DMS153 (cell line): ENCODE measurements at regions not wholly inside any gene's neighbourhood (a gene's known extent, or its start where the extent isn't known, plus 50 kb on each side); places are given as distances from the start of the nearest gene placed in this dataset.

Experiments used
- DNase-seq: peaks from one replicate; lab custom pipeline; 2025; lab: John Stamatoyannopoulos, UW

DNA sequence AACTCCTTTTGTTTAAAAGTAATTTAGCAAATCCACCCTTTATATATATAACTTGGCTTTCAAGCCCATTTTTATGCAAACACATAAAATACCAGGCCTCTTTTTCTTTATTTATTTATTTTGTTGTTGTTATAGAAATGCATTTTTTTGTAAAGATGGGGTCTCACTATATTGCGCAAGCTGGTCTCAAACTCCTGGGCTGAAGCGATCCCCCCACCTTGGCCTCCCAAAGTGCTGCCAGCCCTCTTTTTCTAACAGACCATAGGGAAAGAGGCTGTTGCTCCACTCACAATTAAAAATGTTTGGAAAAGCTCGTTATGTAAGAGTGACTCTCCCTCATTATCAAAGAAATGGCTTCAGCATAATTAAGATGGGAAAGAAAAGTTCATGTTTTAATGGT lies 440.9 kb downstream of the HACE1 start:
- DNase-seq, result no peak

- DNase-seq, result no peak
These were observed 441.6 kb downstream of the HACE1 start for GRCh38 chr6:104418125-104418524.

GRCh38 chr6:104414723-104415122 lies 445.0 kb downstream of the HACE1 start:
- DNase-seq, result peak; percentile 64

DNA sequence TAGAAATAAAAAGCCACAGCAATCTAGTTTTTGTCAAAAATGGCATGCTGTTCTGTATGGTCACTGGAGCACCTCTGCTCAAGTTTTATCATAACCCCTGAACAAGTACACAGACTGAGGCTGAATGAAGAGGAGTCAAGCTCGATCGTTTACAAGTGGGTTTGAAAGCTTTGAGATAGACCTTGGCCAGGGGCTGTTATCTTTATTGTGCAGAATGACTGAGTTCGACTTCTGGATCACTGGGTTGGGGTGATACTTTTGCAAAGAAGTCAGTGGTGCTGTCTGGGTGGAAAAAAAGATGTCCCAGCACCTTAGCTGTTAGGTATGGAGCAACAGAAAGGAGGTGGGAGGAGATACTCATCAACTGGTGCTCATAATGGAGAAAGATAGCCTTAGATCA lies 446.0 kb downstream of the HACE1 start:
- DNase-seq, result no peak

- no peak for DNase-seq
These were observed 448.4 kb downstream of the HACE1 start for GRCh38 chr6:104411302-104411701.

GRCh38 chr6:104409913-104410312 lies 449.8 kb downstream of the HACE1 start:
- no peak for DNase-seq

DNA sequence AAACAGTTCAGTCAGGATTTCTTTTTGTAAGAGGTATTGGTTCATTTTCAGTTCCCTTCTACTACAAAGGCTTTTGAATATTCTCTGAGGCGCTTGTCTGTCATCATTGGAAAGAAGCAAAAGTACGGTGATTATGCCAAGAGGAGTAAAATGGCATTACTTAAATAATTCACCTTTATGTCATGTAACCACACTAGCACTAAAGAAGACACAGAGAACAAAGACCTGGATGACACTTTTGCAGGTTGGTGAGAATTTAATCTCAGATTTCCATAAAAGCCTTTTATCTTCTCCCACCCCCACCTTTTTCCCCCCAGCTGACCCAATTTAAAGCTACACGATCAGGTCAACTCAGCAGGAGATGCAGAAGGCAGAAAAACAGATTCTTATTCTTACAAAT lies 451.8 kb downstream of the HACE1 start:
- DNase-seq, result no peak

- DNase-seq, result no peak
These were observed 455.3 kb downstream of the HACE1 start for GRCh38 chr6:104404377-104404776.

GRCh38 chr6:104402572-104402971 lies 457.1 kb downstream of the HACE1 start:
- DNase-seq, result no peak

DNA sequence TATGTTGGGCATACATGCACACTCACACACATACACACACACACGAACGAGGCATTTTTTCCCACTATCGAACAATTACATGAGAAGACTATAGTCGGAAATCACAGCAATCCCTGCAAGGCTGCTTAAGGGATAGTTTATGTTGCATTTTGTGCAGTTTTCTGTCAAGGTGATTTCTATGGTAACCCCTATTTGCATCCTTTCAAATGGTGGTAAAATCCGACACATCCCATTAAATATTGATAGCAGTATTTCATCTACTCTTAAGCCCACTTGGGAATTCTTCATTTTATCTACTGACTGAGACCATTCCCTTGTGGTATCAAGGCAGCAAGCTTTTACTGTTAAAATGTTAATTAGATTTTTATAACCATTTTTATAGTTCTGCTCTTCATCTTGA lies 457.8 kb downstream of the HACE1 start:
- no peak for DNase-seq

GRCh38 chr6:104400844-104401243 lies 458.9 kb downstream of the HACE1 start:
- no peak for DNase-seq

DNA sequence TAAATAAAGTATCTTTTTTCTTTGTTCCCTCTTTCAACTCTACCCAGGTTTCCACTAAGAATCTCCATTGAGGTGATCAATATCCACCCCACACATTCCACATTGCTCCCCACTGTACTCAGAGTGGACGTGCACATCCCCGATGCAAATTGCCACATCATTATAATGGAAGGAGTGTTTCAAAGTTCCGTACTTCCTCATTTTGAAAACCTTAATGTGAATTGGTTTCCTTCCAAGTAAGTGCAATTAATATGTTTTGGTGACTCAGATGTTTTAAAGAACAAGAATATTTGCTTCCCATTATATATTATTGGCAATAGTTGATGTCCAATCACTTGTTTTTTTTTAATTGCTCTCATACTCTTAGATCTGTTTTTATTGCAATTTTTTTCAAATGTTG lies 463.6 kb downstream of the HACE1 start:
- DNase-seq, result no peak

DNA sequence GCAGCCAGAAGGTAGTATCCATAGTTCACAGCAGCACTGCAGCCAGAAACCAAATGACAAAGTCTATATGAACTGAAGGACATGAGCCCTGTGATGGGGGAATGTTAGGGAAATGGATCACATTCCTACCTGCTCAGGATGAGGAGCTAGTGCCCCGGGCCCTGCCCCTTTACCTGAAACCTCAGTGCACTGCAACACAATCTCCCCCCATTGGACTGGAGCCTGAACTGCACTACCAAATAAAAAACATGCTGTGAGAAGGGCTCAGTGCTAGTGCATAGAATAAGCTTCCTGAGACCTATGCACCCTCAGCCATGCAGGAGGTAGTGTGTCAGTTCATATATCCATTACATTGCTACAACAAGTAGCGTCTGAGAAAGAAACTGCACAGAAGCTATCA lies 477.8 kb downstream of the HACE1 start:
- DNase-seq, result no peak

GRCh38 chr6:104365451-104366234 lies 494.1 kb downstream of the HACE1 start:
- DNase-seq, result no peak

DNA sequence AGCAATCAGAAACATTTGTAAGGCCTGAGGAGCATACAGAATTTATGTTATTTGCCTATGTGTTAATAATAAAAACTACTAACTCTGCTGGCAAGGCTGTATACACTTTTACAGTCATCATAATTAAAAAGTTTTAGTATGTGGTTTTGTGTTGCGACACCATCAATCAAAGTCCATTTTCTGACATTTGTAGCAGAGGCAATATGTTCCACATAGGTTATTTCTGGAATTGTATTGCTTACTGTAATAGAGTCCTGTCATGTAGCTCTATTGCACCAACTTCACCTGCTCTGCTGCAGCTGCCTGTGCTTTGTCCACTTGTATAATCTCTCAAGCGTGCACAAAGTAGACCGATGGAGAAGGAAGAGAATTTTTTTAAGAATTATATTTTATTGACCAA lies 501.8 kb downstream of the HACE1 start:
- no peak for DNase-seq

DNA sequence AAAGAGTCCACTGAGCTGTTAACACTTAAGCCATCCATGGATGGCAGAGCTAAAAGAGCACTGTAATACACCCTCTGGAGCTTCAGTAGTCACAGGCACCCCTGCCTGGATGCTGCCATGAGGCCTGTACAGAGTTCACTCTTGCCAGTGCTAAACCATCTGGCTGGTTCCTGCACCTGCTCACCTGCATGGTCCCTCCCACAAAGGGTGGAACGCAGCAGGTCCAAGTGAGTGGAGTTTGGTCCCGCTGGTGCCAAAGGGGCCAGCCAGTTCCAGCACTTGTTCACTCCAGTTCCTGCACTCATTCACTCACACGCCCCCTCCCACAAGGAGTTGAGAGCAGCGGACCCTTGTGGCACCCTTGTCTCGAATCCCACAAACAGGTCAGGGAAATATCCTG lies 503.5 kb downstream of the HACE1 start:
- DNase-seq, result no peak

- no peak for DNase-seq
These were observed 510.5 kb downstream of the HACE1 start for GRCh38 chr6:104349191-104349590.

- no peak for DNase-seq
These were observed 515.5 kb downstream of the HACE1 start for GRCh38 chr6:104344223-104344622.

- DNase-seq, result no peak
These were observed 527.4 kb downstream of the HACE1 start for GRCh38 chr6:104332364-104332763.

DNA sequence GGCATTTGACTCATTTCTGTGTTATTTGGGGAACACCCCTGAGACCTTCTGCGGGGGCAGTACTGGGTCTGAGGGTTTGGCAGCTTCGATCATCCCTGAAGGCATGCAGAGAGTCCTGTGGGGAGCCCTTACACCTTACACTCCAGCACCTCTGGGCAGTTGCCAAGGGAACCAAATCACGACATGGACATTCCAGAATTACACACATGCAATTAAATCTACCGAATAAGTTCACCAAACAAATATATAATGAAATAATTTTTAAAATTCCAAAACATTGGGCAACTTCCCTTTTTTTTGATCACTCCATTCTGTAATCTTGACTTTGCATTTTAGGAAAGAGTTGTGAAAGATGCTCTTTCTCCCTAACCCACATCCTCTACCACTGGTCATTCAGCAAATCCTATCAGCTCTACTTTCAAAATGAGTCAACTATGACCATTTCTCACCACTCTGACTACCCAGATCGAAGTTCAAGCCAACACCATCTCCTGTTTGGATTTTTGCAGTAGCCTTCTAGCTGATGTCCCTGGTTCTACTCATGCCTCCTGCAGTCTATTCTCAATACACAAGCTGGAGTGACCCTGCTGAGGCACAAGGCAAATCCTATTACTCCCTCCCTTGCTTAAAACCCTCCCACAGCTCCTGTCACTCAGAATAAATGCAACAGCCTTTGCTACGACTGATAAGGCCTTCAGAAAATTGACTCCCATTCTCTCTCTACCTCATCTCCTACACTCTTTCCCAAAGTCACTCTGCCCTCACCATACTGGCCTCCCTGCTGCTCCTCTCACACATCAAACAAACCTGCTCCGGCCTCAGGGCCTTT lies 533.3 kb downstream of the HACE1 start:
- DNase-seq, result no peak

DNA sequence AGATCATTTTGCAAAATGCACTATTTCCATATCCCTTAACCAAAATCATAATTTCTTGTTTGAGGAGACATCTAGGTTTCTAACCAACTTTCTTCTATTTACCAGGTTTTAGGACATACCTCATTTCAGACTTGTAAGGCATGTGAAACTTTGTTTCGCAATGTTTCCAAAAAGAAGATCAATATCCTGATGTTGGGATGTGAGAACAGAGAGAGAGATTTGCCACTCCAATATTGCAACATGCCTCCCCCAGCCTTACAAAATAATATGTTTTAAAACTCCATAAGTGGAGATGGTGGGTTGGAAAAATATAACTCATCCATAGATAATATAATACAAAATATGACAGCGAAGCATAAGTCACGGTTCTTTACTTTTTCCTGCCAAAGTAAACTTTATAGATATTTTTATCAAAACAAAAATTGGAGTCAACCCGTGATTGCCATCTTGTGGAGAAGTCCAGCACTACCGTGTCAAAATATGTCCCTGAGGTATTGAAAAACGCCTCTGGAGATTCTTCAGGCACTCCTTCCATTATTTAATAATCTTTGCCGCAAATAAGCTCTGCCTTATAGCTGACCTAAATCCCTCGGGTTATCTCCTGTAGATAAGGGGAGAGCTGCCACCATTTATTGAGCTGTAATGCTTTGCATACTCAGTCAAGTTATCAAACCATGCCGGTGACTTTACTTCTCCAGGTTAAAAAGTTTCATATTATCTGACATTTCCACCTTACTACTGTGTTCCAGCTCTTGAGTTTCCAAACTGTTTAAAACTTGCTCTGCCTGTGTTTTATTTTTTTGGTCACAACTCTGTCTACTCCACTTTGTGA lies 534.2 kb downstream of the HACE1 start:
- DNase-seq, result no peak

DNA sequence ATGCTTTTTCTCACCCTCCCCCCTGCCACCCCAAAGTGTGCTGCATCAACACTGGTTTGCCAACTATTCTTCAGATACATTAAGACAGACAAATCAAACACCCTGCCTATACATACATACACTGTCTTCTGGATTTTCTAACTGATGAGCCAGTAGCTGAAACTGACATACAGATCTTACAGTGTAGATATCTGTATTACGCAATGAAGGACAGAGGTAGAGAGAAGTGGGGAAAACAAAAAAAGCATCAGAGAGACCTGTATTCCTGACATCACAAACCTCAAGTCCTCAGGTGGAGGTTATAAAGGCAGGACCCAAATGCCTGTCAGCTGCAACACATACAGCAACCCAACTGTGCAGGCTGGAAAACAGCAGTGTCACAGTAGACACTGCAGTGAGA lies 535.4 kb downstream of the HACE1 start:
- no peak for DNase-seq

GRCh38 chr6:104322841-104323240 lies 536.9 kb downstream of the HACE1 start:
- DNase-seq, result no peak
